ENCODE measurements at regions not wholly inside any gene's neighbourhood (a gene's known extent, or its start where the extent isn't known, plus 50 kb on each side); places are given as distances from the start of the nearest gene placed in this dataset.

GRCh38 chr2:128600581-128601297 is 282.1 kb upstream of the HS6ST1 start:
- TF ChIP-seq CTCF (IDR thresholded peaks at IDR 0.05; ENCODE audit: poor library complexity) (no peak), EZH2 (IDR thresholded peaks at IDR 0.05; ENCODE audit: borderline replicate concordance) (no peak)
